ENCODE measurements at regions not wholly inside any gene's neighbourhood (a gene's known extent, or its start where the extent isn't known, plus 50 kb on each side); places are given as distances from the start of the nearest gene placed in this dataset.

- no peaks in the 10 kb centered on the region for H3K9me3 ChIP-seq (ENCODE audit: insufficient read depth, low read length)
These were observed 59.7 kb upstream of the CCDC196 start for GRCh38 chr14:66426451-66426850.

GRCh38 chr14:66432334-66432733 lies 53.8 kb upstream of the CCDC196 start:
- H3K27ac ChIP-seq (ENCODE audit: low read length): no peak overlapping the region
- no peaks in the 10 kb centered on the region for H3K36me3 ChIP-seq (replicated peaks; ENCODE audit: low read depth, low read length)
- H4K20me1 ChIP-seq (ENCODE audit: insufficient read depth, low read length): no peaks in the 10 kb centered on the region
- no peak overlapping the region for H3K4me2 ChIP-seq (ENCODE audit: low read length)
- no peaks in the 10 kb centered on the region for H3K9me3 ChIP-seq (ENCODE audit: insufficient read depth, low read length)
- no peak overlapping the region for H3K4me3 ChIP-seq (ENCODE audit: low read length)
- no peak overlapping the region for H3K9ac ChIP-seq (ENCODE audit: low read length)
- no peaks in the 10 kb centered on the region for H3K79me2 ChIP-seq (ENCODE audit: low read length)
- H3K27me3 ChIP-seq (ENCODE audit: low read depth, low read length): no peaks in the 10 kb centered on the region
- TF ChIP-seq EZH2phosphoT487 (IDR thresholded peaks at IDR 0.05; ENCODE audit: low read depth): no peak
- TF ChIP-seq, protein P1, sequence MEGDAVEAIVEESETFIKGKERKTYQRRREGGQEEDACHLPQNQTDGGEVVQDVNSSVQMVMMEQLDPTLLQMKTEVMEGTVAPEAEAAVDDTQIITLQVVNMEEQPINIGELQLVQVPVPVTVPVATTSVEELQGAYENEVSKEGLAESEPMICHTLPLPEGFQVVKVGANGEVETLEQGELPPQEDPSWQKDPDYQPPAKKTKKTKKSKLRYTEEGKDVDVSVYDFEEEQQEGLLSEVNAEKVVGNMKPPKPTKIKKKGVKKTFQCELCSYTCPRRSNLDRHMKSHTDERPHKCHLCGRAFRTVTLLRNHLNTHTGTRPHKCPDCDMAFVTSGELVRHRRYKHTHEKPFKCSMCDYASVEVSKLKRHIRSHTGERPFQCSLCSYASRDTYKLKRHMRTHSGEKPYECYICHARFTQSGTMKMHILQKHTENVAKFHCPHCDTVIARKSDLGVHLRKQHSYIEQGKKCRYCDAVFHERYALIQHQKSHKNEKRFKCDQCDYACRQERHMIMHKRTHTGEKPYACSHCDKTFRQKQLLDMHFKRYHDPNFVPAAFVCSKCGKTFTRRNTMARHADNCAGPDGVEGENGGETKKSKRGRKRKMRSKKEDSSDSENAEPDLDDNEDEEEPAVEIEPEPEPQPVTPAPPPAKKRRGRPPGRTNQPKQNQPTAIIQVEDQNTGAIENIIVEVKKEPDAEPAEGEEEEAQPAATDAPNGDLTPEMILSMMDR (IDR thresholded peaks at IDR 0.05; ENCODE audit: low read depth, low read length): no peak
- H2AFZ ChIP-seq (ENCODE audit: low read depth, low read length): no peak overlapping the region
- no peaks in the 10 kb centered on the region for H3K4me1 ChIP-seq (ENCODE audit: low read length)

More at GRCh38 chr14:66426451-66426850, 59.7 kb upstream of the CCDC196 start:
- no peaks in the 10 kb centered on the region for H3K36me3 ChIP-seq (replicated peaks; ENCODE audit: low read depth, low read length)
- no peaks in the 10 kb centered on the region for H3K27me3 ChIP-seq (ENCODE audit: low read depth, low read length)
- H4K20me1 ChIP-seq (ENCODE audit: insufficient read depth, low read length): no peaks in the 10 kb centered on the region
- no peak overlapping the region for H2AFZ ChIP-seq (ENCODE audit: low read depth, low read length)
- no peak overlapping the region for H3K27ac ChIP-seq (ENCODE audit: low read length)
- H3K79me2 ChIP-seq (ENCODE audit: low read length): no peaks in the 10 kb centered on the region
- no peak for TF ChIP-seq EZH2phosphoT487 (IDR thresholded peaks at IDR 0.05; ENCODE audit: low read depth)
- TF ChIP-seq, protein P1 (IDR thresholded peaks at IDR 0.05; ENCODE audit: low read depth, low read length): no peak
- H3K4me1 ChIP-seq (ENCODE audit: low read length): no peaks in the 10 kb centered on the region
- H3K9ac ChIP-seq (ENCODE audit: low read length): no peak overlapping the region
- H3K4me2 ChIP-seq (ENCODE audit: low read length): no peak overlapping the region
- no peak overlapping the region for H3K4me3 ChIP-seq (ENCODE audit: low read length)

- Histone ChIP-seq H3K4me3 (ENCODE audit: low read length) (no peak overlapping the region), H3K27me3 (ENCODE audit: low read depth, low read length) (no peaks in the 10 kb centered on the region), H3K9ac (ENCODE audit: low read length) (no peak overlapping the region), H4K20me1 (ENCODE audit: insufficient read depth, low read length) (no peaks in the 10 kb centered on the region), H2AFZ (ENCODE audit: low read depth, low read length) (no peak overlapping the region), H3K27ac (ENCODE audit: low read length) (no peak overlapping the region), H3K4me2 (ENCODE audit: low read length) (no peak overlapping the region), H3K4me1 (ENCODE audit: low read length) (no peaks in the 10 kb centered on the region), H3K9me3 (ENCODE audit: insufficient read depth, low read length) (peaks cover 13% of the 10 kb centered on the region; the same call in 1 of the 2 replicates), H3K36me3 (replicated peaks; ENCODE audit: low read depth, low read length) (no peaks in the 10 kb centered on the region), H3K79me2 (ENCODE audit: low read length) (no peaks in the 10 kb centered on the region)
- TF ChIP-seq, protein P1 (IDR thresholded peaks at IDR 0.05; ENCODE audit: low read depth, low read length): no peak
- TF ChIP-seq EZH2phosphoT487 (IDR thresholded peaks at IDR 0.05; ENCODE audit: low read depth): no peak
These were observed 51.7 kb upstream of the CCDC196 start for GRCh38 chr14:66434464-66434863.

- Histone ChIP-seq H3K9me3 (ENCODE audit: insufficient read depth, low read length) (peaks cover 24% of the 10 kb centered on the region; the same call in 1 of the 2 replicates), H3K36me3 (replicated peaks; ENCODE audit: low read depth, low read length) (no peaks in the 10 kb centered on the region), H3K9ac (ENCODE audit: low read length) (no peak overlapping the region), H3K79me2 (ENCODE audit: low read length) (no peaks in the 10 kb centered on the region), H3K4me3 (ENCODE audit: low read length) (no peak overlapping the region), H2AFZ (ENCODE audit: low read depth, low read length) (no peak overlapping the region), H3K27me3 (ENCODE audit: low read depth, low read length) (no peaks in the 10 kb centered on the region), H3K4me2 (ENCODE audit: low read length) (no peak overlapping the region), H3K4me1 (ENCODE audit: low read length) (no peaks in the 10 kb centered on the region), H3K27ac (ENCODE audit: low read length) (no peak overlapping the region), H4K20me1 (ENCODE audit: insufficient read depth, low read length) (no peaks in the 10 kb centered on the region)
- no peak for TF ChIP-seq EZH2phosphoT487 (IDR thresholded peaks at IDR 0.05; ENCODE audit: low read depth)
- TF ChIP-seq, protein P1 (IDR thresholded peaks at IDR 0.05; ENCODE audit: low read depth, low read length): no peak
These were observed 50.5 kb upstream of the CCDC196 start for GRCh38 chr14:66435683-66436082.
